PC-9 (cell line): ENCODE measurements at regions not wholly inside any gene's neighbourhood (a gene's known extent, or its start where the extent isn't known, plus 50 kb on each side); places are given as distances from the start of the nearest gene placed in this dataset.

Experiments
- BruUV-seq: library from RNA; stranded (reverse); fragments of 400-500 nt; replicated peaks from 2 replicates; lab custom pipeline; 2021; lab: Mats Ljungman, UMichigan
- CTCF ChIA-PET: fragments of 300-600 bp; sonication (Branson Sonifier 250); formaldehyde crosslinking; loops from one replicate; lab custom pipeline; 2022; ENCODE audit warnings: antibody characterized with exemption; lab: Charles Lee
- POLR2A ChIA-PET: fragments of 300-600 bp; sonication (Branson Sonifier 250); formaldehyde crosslinking; loops from one replicate; lab custom pipeline; 2022; ENCODE audit warnings: antibody characterized with exemption; ENCODE audit not compliant: unreplicated experiment; lab: Charles Lee
- DNase-seq, 2 experiments: peaks; one replicate each; pipeline versions ENCODE4 v3.0.0 to v3.0.0-alpha.2; 2015 to 2022; ENCODE audit warnings: mixed read lengths in 1 of 2
- H2AFZ ChIP-seq: fragments of 200-600 bp; sonication (generic); 2 replicates; pipeline ENCODE4 v1.8.1; 2017; ENCODE audit warnings: antibody characterized with exemption
- H3F3A ChIP-seq: fragments of 200-600 bp; sonication (generic); 2 replicates; pipeline ENCODE4 v1.8.1; 2017; ENCODE audit warnings: antibody characterized with exemption, mild to moderate bottlenecking, low read depth; ENCODE audit not compliant: insufficient read depth
- H3K27ac ChIP-seq: fragments of 200-600 bp; sonication (generic); 2 replicates; pipeline ENCODE4 v1.6.1; 2016; ENCODE audit warnings: mixed run types
- H3K27me3 ChIP-seq: fragments of 200-600 bp; sonication (generic); 2 replicates; pipeline ENCODE4 v1.6.1; 2016; ENCODE audit warnings: low read depth, mixed run types; ENCODE audit not compliant: insufficient read depth
- H3K36me3 ChIP-seq: fragments of 200-600 bp; sonication (generic); 2 replicates; pipeline ENCODE4 v1.6.1; 2016; ENCODE audit warnings: low read depth, mixed run types
- H3K4me1 ChIP-seq: fragments of 200-600 bp; sonication (generic); replicated peaks from 2 replicates; pipeline ENCODE4 v1.6.1; 2016; ENCODE audit warnings: mixed run types; ENCODE audit not compliant: insufficient read depth
- H3K4me2 ChIP-seq: fragments of 200-600 bp; sonication (generic); 2 replicates; pipeline ENCODE4 v1.6.1; 2017; ENCODE audit warnings: mixed run types
- H3K4me3 ChIP-seq: fragments of 200-600 bp; sonication (generic); 2 replicates; pipeline ENCODE4 v1.6.1; 2016; ENCODE audit warnings: mixed run types
- H3K79me2 ChIP-seq: fragments of 200-600 bp; sonication (generic); 2 replicates; pipeline ENCODE4 v1.6.1; 2017; ENCODE audit warnings: low read depth, mixed run types
- H3K9me2 ChIP-seq: fragments of 200-600 bp; sonication (generic); 2 replicates; pipeline ENCODE4 v1.8.1; 2017; ENCODE audit warnings: mild to moderate bottlenecking; ENCODE audit not compliant: insufficient read depth
- H3K9me3 ChIP-seq: fragments of 200-600 bp; sonication (generic); 2 replicates; pipeline ENCODE4 v1.8.1; 2016; ENCODE audit warnings: low read depth; ENCODE audit not compliant: insufficient read depth
- H4K20me1 ChIP-seq: fragments of 200-600 bp; sonication (generic); 2 replicates; pipeline ENCODE4 v1.8.1; 2017; ENCODE audit not compliant: insufficient read depth
- CTCF ChIP-seq: fragments of 200-600 bp; sonication (generic); conservative IDR thresholded peaks from 2 replicates; pipeline ENCODE4 v1.6.1; 2017; ENCODE audit warnings: mixed run types, antibody characterized with exemption, mild to moderate bottlenecking, moderate library complexity
- EZH2 ChIP-seq: fragments of 200-600 bp; sonication (generic); IDR thresholded peaks from 2 replicates; pipeline ENCODE4 v1.8.0; 2017; ENCODE audit warnings: antibody characterized with exemption, low read depth
- intact Hi-C: fragments of 100-400 bp; cut with micrococcal nuclease; formaldehyde crosslinking; loops from one replicate; pipeline ENCODE4 v1.10.0; 2022; ENCODE audit not compliant: unreplicated experiment

GRCh38 chr6:137772541-137773250 lies 94.4 kb upstream of the TNFAIP3 start:
- no peak for DNase-seq
- Histone ChIP-seq H3K4me2 (no peak overlapping the region), H4K20me1 (no peaks in the 10 kb centered on the region), H3K27ac (no peak overlapping the region), H3K9me2 (no peaks in the 10 kb centered on the region), H2AFZ (no peak overlapping the region), H3F3A (no peaks in the 10 kb centered on the region), H3K27me3 (no peaks in the 10 kb centered on the region), H3K36me3 (no peaks in the 10 kb centered on the region), H3K79me2 (no peaks in the 10 kb centered on the region), H3K4me3 (no peak overlapping the region), H3K9me3 (no peaks in the 10 kb centered on the region; the same call in 1 of the 2 replicates), H3K4me1 (no peaks in the 10 kb centered on the region)
- POLR2A ChIA-PET, result no interaction called here
- BruUV-seq, result no TSS peak
- TF ChIP-seq EZH2 (no peak), CTCF (no peak)
- intact Hi-C loops, result no loop called here
- CTCF ChIA-PET, result no interaction called here

GRCh38 chr6:137775227-137775626 lies 91.8 kb upstream of the TNFAIP3 start:
- H3K27ac ChIP-seq, result no peak overlapping the region
- H3K9me3 ChIP-seq, result no peaks in the 10 kb centered on the region
- no peak overlapping the region for H3K4me2 ChIP-seq
- no peaks in the 10 kb centered on the region for H3F3A ChIP-seq
- H3K4me3 ChIP-seq, result no peak overlapping the region
- intact Hi-C loops, result no loop called here
- no peak overlapping the region for H2AFZ ChIP-seq
- H3K79me2 ChIP-seq, result no peaks in the 10 kb centered on the region
- H3K27me3 ChIP-seq, result no peaks in the 10 kb centered on the region
- POLR2A ChIA-PET, result no interaction called here
- H3K9me2 ChIP-seq, result no peaks in the 10 kb centered on the region
- H4K20me1 ChIP-seq, result no peaks in the 10 kb centered on the region
- H3K4me1 ChIP-seq, result no peaks in the 10 kb centered on the region
- H3K36me3 ChIP-seq, result no peaks in the 10 kb centered on the region
- TF ChIP-seq CTCF (no peak), EZH2 (no peak)
- DNase-seq, result no peak
- CTCF ChIA-PET, result no interaction called here
- no TSS peak for BruUV-seq

GRCh38 chr6:137775720-137776119 lies 91.3 kb upstream of the TNFAIP3 start:
- ChIA-PET CTCF (no interaction called here), POLR2A (no interaction called here)
- Histone ChIP-seq H3K9me2 (no peaks in the 10 kb centered on the region), H3K27me3 (no peaks in the 10 kb centered on the region), H3K27ac (no peak overlapping the region), H3K4me2 (no peak overlapping the region), H3K4me3 (no peak overlapping the region), H3K79me2 (no peaks in the 10 kb centered on the region), H2AFZ (no peak overlapping the region), H3F3A (no peaks in the 10 kb centered on the region), H3K9me3 (no peaks in the 10 kb centered on the region), H3K36me3 (no peaks in the 10 kb centered on the region), H4K20me1 (no peaks in the 10 kb centered on the region), H3K4me1 (no peaks in the 10 kb centered on the region)
- intact Hi-C loops, result no loop called here
- no peak for DNase-seq
- BruUV-seq, result no TSS peak
- TF ChIP-seq EZH2 (no peak), CTCF (no peak)
